ENCODE measurements at regions not wholly inside any gene's neighbourhood (a gene's known extent, or its start where the extent isn't known, plus 50 kb on each side); places are given as distances from the start of the nearest gene placed in this dataset.

DNA sequence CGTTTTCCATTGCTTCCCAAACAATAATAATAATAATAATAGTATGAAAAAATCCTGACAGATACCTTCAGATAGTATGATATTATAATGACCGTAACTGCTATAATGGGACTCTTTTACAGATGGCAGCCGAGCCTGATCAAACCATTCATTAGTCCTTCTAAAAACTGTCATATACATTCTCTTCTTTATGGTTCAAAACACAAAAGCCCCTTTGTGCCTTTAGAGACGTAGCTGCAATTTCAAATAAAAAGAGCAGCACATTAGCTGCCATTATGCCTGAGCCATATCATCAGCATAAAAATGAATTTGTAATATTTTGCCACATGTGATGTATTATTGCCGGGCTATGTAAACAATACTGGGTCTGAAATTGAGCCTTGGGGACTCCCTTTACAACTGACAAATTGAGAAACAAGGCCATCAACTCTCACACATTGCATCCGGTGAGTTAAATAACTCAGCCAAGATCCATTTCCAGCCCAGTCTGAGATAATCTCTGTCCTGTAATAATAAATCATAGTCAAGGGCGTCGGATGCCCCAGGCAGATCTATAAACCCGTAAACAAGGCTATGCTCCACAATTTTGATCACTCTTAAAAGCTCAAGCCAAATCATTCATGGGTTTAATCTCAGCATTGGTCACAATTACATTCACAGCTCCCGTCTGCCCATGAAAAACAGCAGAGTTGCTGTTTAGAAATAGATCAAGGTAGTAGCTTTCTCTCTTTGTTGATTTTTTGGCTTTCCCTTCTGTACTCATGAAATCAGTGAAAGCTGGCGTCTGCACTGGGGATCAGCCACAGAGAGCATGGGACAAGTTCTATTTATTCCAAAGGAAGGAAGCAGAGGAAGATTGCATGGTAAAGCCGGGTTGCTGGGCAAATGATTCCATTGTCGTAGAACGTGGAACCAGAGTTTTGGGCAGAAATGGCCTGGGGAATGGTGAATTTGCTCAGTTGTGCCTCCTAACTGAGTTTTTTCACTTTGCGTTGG, 150.1 kb upstream of the BMPER start:
- DNase-seq (ENCODE audit: low spot score): no peak

DNA sequence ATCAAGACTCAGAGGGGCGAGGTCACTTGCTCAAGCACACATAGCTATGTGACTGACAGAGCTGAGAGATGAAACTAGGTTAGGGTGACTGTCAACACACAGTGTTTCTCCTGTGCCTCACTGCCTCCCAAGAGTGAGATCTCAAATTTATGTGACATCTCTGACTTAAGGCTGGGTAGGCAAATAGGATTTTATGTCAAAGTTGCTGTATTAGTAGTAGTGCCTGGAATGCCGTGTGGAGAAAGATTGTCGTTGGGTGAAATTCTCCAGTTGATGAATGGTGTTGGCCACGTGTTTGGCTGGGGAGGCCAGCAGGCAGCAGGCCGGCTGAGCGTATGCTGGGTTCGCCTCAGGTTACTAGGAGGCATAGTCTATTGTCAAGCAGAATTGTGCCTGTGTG, 148.3 kb upstream of the BMPER start:
- DNase-seq (ENCODE audit: low spot score): peak; percentile 88

DNA sequence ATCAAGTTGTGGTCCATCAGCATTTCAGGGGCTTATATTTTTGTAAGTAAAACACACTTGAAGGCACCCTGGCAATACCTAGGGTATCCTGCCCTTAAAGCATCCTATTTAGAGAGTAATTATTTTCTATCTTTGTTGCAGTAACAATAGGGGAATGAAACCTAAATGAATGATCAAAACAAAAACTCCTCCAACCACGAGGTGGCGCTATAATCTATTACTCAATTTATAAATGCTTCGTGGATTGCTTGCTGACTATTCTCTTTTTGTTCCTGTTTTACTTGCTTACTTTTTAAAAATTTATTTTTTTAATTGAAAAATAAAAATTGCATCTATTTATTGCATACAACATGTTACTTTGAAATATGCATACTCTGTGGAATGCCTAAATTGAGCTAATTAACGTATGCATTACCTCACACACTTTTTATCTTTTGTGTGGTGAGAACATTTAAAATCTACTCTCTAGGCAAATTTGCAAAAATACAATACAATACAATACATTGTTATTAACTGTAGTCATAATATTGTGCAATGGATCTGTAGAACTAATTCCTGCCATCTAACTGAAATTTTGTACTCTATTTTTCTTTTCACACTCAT, 147.7 kb upstream of the BMPER start:
- DNase-seq (ENCODE audit: low spot score): peak; percentile 76

DNA sequence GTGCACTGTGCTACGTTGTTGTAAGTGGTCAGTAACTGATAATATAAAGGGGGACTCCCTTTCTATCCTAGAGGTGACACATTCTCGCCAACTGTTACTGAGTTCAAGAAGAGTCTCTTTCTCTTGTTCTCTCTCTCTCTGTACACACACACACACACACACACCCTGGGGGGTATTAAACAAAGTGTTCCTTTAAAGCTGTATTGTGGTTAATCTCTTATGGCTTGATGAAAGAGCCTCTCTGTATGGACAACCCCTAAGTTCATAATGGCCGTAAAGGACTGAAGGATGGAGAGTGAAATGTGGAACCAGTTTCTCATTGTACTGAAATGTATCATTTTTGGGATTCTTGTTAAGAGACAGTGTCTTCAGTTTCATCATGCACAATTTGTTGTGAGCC, 145.2 kb upstream of the BMPER start:
- no peak for DNase-seq (ENCODE audit: low spot score)

DNA sequence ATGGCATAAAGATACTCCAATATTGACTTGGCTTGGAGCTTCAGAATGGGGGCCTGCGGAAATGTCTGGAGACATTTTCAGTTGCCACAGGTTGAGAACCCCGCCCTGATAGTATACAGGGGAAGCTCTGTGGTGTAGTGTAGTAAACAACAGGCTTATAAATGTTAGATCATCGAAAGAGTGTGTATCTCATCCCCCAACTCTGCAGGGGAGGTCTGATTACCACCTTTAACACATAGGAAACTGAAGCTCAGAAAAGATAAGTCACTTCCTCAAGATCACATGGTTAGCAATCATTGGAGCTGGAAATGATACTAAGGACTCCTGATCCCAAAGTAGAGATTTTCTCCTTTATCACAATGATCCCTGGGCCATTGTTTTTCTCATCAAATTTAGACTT, 144.5 kb upstream of the BMPER start:
- DNase-seq (ENCODE audit: low spot score): no peak

DNA sequence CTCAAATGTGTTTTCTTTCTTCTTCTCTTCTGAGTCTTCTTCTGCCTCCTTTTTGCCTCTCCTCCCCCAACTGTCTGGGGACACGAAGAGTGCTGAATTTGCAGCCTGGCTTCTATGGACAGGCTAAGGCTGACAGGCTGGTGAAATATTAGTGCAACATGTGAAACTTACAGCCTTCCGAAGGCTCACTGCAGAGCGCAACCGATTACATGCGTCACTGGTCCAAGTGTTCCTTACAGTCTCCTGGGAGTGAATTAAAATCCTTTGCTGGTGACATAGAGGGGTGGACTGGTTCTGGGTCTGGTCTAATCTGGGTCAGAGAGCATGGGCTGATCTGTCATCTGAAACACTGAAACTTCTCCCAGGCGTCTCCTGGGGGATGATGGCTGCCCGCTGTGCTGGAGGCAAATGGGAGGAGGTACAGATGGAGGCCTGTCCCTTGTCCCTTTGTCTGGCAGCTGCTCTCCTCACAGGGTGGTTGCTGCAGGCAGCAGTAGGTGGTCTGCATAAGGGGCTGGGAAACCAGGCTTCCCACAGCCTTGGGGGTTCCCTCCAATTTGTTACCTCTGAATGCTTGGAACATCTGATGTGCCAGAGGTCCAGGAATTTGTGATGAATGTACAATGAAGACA, 143.8 kb upstream of the BMPER start:
- no peak for DNase-seq (ENCODE audit: low spot score)

DNA sequence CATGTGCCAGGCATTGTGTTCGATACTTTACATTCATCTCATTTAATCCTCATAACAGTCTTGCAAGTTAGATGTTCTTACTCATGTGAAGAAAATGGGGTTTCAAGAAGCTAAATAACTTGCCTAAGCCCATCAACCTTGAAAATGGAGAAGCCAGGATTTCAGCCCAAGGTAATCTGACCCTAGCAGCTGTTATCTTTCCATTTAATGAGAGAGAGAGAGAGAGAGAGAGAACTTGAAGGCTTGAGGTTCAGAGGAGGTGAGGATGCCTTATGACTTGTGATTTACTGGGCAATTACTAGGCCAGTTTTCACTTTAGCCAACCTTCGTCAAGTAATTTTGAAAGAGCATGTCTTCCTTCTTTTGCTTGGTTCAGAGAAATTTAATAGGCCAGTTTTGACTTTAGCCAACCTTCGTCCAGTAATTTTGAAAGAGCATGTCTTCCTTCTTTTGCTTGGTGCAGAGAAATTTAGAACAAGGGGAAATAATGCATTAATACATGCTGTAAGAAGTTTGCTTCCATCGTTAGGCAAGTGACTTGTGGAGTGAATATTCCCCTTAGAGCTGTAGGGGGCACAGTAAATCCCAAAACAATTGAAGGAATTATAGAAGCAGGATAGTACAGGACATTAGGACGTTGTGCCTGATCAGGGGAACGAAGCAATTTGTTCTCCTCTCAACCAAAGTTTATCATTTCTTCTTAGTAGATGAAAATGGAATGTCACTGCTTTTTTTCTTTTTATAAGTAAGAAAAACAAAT, 143.0 kb upstream of the BMPER start:
- no peak for DNase-seq (ENCODE audit: low spot score)

DNA sequence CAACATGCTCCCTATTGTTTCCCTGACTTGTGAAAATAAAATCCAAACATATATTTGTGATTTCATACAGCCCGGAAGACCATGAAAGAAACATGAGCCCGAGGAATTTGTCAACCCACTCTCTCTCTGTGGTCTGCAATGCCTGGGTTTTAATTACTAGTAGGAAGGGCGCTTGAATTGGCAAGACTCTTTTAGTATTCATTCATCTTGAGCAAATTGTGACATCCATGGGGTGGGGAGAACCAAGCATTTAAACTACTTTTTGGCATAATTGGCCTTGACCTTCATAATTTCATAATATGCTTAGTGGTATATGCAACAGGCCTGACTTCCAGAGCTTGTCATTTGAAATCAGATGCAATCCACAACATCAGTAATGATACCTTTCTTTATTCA, 142.4 kb upstream of the BMPER start:
- DNase-seq (ENCODE audit: low spot score): no peak

DNA sequence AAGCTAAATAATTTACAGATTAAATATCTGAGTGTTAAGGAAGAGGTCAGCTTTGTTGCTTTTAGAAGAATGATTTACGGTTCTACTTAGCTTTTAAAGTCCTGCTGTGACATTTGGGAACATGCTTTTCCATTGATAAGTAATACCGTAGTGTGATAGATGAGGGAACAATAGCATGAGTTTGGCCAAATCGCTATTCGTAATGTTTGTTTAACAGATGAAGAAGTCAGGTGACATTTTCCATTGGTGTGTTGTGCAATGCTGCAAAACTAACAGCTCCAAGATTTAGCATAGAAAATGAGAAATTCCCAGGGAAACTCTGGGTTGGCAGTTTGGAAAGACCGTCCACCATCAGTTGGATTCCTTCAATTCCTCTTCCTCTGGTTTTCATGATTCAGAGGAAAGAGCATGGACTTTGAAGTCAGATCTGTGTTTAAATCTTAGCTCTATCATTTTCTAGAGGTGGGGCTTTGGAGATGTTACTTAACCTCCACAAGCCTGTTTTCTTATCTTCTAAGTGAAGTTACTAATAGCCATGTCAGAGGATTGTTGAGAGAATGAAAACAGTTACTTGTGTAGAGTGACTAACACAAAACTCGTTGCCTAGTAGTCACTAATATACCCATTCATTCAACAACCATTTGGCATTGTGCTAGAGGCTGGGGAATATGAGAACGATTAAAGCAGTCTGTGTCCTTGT, 140.4 kb upstream of the BMPER start:
- DNase-seq (ENCODE audit: low spot score): peak; percentile 80

DNA sequence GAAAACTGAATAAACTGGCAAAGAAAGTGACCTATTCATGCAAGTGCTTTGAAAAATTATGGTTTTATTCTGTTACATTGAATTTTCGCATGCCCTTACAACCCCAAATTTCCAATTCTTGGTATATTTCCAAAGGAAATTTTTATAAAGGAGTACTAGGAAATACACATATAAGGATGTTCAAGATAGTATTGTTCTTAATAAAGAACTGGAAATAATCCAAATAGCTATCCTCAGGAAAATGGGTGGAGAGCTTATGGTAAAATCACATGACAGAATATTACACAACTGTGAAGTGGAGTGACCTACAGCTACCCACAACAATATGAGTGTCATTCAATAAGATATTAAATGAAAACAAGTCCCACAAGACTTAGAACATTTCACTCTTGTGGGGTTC, 138.9 kb upstream of the BMPER start:
- DNase-seq (ENCODE audit: low spot score): no peak

DNA sequence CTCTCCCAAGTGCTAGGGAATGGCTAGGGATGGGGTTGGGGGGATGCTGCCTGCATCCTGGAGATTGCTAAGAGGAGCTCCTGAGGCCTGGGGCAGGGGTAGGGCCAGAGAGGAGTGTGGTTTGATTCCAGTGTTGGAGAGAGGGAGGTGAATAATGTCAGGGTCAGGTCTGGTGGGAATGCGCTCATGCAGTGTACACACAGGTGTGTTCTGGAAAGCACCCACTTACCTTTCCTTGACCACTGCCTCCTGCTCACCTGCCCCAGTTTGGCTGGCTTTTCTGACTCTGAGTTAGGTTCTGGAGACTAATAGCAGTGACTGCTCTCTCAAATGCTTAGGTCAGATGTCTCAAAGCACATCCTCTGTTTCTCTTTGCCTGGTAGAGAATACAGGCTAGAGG, 135.4 kb upstream of the BMPER start:
- DNase-seq (ENCODE audit: low spot score): no peak

DNA sequence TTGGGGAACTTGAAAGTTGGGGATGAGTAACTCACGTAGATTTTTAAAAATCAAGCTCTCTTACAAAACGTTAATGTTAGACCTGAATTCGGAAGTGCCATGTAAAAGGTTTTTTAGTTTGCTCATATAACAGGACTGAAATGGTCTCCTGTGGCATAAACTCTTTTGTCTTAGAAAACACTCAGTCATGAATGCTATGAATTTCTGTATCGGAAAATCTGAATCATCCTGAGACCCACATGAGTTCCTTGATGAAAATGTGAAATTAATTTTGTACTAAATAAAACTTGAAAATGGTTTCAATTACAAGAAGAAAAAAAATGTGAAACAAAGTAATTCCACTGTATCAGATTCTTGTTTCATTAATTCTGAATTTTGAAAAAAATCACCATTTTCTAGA, 134.8 kb upstream of the BMPER start:
- no peak for DNase-seq (ENCODE audit: low spot score)

DNA sequence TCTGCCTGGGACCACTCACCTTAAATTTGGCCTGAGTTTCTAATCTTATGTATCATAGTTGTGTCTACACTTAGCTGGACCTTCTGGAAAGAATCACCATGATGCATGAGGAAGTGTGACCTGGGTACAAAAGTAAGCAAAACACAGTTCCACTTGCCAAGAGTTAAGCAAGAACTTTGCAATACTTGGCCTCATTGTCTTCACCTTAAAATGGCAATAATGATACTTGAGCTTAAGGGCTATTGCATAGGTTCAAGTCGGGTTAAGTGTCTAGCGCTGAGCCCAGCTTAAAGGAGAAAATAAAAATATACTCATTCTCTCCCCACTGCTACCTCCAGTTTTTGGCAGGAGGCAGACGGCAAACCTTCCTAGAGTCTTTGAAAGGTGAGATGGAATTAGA, 133.9 kb upstream of the BMPER start:
- no peak for DNase-seq (ENCODE audit: low spot score)

DNA sequence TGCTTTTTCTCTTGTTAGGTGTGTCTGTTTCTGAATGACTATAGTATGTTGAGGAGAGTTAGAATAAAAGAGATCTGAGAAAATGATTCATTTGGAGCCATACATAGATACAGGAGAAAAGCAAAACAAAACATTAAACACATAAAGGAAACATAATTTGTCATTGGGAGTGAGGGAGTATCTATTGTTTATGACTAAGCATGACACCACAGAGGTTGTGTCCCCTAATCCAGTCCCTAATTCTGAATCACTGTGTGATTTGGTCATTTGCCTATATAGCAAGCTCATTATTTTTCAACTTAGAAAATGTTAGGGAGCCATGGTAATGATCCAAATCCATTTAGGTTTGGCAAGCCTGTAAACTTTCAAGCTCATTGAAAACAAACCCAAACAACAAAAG, 132.3 kb upstream of the BMPER start:
- DNase-seq (ENCODE audit: low spot score): peak; percentile 63

DNA sequence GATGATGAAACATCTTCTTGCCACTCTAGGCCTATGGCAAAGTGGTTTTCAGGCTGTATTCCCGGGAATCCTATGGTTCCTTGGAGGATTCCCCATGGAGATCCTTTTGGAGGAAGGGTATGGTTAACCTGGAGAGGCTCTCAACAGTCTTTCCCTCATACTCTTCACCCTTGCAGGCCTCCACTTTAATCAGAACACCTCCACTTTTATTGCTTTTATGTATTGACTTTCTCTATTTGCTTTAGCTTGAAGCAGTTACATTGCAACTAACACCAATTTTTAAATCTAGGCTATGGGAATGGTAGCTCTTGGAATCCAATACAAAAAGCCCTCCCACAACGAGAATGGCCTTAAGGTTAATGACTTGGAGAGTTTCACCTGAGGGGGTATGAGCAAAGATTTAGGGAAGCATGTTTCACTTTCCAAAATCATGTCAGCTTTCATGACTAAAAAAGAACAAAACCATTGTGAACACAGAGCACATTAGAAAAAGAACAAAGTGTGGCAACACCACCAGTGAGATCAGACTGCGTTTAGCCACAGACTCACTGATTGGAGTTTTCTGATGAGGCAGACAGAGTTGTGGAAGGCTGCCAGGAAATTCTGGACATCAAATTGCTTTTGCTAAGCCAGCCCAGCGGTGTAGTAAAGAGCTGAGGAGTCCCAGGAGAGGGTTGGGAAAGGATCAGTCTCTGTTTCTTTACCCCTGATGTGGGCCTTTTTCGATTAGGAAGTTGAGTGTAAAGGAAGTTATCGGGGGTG, 130.4 kb upstream of the BMPER start:
- peak; percentile 8 for DNase-seq (ENCODE audit: low spot score)

DNA sequence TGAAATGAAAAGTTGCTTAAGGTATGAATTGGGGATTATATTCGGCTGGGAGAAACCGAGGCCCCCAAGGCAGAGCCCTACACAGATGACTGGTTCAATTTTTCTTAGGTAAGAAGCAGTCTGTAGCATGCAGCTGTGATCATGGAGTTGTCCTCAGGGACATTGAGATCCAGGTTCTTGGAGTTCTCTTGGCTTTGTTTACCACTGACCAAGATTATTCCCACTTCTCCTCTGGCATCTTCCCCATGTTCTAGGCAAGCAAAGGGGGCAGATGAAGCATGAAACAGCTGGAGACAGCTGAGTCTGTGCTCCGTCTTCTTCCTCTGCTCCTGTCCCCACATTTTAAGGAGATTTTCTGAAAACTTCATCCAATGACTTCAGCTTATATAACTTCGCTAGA, 129.5 kb upstream of the BMPER start:
- DNase-seq (ENCODE audit: low spot score): no peak

DNA sequence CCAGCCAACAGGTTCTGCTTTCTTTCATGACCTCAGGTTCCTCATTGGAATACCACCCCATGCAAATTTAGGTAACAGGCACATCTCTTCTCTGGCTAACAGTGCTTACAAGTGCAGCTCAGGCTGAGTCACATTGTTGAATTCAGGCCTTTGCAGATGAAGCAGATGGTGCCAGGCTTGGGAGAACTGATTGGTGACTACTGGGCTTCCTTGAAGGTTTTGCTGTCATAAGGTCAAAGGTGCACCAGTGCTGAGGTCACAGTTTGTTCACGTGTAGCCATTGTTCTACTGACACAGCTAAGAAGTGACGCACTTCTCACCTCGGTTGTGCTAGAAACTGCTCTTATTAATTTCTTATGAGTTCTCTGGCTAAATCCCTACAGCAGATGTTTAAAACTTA, 128.6 kb upstream of the BMPER start:
- no peak for DNase-seq (ENCODE audit: low spot score)

DNA sequence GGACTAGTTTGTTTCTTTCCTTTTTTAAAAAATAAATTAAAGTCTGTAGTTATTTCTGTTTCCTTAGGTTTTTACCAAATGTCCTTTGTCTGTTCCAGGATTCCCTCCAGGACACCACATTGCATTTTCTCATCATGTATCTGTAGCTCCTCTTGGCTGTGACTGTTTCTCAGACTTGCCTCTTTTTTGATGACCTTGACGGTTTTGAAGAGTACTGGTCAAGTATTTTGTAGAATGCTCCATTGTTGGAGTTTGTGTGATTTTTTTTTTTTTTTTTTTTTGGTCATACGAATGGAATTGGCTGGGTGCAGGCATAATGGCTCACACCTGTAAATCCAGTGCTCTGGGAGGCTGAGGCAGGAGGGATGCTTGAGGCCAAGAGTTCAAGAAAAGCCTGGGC, 127.1 kb upstream of the BMPER start:
- DNase-seq (ENCODE audit: low spot score): no peak

DNA sequence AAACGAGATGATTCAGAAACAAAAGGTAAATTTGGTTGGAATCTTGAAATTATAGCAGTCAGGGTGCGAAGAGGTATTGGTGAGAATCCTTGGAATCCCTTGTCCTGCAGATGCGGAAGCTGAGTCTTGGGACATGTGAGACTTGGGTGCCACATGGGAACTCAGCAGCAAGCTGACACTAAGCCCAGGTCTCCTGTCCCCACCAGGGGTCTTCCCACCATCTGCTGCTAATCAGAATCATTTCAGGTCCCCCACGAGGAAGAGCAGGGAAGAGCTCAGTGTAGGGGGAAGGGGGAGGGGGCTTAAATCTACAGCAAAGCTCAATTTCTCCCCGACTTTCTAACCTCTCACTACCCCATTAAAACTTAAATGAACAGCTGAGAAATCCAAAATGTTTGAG, 126.1 kb upstream of the BMPER start:
- no peak for DNase-seq (ENCODE audit: low spot score)

DNA sequence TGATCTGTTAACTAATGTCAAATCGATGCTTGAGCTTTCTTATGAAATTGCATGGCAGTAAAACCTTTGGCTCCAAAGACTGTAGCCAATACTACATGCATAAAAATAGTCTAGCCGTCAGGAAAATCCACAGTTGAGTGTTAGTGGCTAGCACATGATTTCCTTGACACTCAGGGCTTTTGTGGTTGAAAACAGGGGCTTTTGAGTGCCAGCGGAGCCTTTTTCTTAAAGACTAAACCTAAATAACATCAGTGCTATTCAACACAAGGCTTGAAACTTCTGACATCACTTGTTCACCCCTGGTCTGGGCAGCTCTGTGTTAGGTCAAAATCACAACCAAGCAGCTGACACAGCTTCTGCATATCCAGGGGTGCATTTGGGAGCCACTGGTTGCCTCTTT, 124.2 kb upstream of the BMPER start:
- DNase-seq (ENCODE audit: low spot score): no peak

DNA sequence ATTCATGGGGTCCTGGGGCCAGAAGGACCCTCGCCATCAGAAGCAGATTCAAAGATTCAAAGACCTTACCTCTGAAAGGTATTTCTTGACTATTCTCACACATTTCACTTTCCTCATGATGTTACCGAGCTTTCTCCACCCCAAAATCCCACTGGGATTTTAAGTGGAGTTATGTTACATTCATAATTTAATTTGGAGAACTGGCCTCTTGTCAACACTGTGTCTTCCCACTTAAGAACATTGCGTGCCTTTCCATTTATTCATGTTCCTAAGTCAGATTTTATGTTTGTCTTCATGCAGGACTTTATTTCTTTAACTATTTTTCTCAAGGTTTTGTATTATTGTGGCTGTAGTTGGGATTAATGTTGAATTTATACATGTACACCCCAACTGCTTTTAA, 123.5 kb upstream of the BMPER start:
- no peak for DNase-seq (ENCODE audit: low spot score)

All from A172 (cell line).